NCI-H226 (cell line): ENCODE measurements at regions not wholly inside any gene's neighbourhood (a gene's known extent, or its start where the extent isn't known, plus 50 kb on each side); places are given as distances from the start of the nearest gene placed in this dataset.
A peak's percentile ranks its signal among the peaks of the same experiment; 100 is the strongest.
"Not testable (repeated sequence)": the region's sequence is repeated elsewhere in the genome, so short reads cannot be mapped to it uniquely, and the experiment has no call there.

ENCODE experiments used
- DNase-seq: peaks from one replicate; pipeline ENCODE4 v3.0.0-alpha.2; 2015

- DNase-seq, result no peak
Measured at GRCh38 chr1:79969886-79970285, 963.4 kb upstream of the ADGRL4 start.

DNA sequence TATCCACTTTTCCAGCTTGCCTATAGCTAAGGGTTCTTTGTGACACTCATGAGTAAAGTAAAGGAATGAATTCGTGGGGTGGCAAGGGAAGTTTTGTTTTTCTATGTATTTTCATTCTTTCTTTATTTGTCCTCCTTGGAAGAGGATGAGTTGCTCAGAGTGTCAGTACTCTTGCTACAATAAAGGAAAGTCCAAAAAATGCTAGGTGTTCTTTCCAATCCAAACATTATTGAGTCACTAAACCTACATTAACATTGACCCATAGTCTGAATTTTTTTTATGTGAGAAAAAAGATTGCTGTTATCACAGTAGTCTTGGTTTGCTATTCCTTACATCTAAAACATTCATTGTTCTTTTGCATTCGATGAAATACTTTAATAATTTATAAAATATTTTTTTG lies 959.9 kb upstream of the ADGRL4 start:
- DNase-seq, result no peak

DNA sequence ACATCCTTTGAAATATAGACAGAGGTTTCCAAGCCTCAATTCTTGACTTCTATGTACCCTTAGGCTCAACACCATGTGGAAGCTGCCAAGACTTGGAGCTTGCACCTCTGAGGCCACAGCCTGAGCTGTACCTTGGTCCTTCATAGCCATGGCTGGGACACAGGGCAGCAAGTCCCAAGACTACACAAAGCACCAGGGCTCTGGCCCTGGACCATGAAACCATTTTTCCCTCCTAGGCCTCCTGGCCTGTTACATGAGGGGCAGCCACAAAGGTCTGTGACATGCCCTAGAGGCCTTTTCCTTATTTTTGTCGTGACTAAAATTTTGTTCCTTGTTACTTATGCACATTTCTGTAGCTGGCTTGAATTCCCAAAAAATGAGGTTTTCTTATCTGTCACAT lies 953.1 kb upstream of the ADGRL4 start:
- DNase-seq, result no peak

- no peak for DNase-seq
Measured at GRCh38 chr1:79955966-79956365, 949.4 kb upstream of the ADGRL4 start.

GRCh38 chr1:79950511-79950910 lies 944.0 kb upstream of the ADGRL4 start:
- DNase-seq, result no peak

DNA sequence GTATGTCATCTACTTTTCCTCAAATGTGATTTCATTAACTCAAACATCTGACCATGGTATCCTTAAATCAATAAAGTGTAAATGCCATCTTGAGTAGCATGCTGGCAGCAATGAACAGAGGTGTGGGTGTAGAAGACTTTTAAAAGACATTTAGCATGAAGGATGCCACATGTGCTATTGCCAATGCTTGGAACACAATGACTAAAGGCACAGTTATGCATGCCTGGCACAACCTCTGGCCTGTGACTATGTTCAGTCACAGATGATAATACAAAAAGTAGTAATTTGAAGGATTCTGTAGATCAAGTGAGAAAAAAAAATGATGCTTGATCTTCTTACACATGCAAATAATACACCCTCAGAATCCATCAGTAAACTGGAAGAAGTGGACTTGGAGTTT lies 938.9 kb upstream of the ADGRL4 start:
- no peak for DNase-seq

GRCh38 chr1:79929356-79929755 lies 922.8 kb upstream of the ADGRL4 start:
- DNase-seq, result peak; percentile 65

- DNase-seq, result peak; percentile 8
Measured at GRCh38 chr1:79928901-79929300, 922.4 kb upstream of the ADGRL4 start.

GRCh38 chr1:79920960-79921669 lies 914.6 kb upstream of the ADGRL4 start:
- no peak for DNase-seq

- DNase-seq, result no peak
Measured at GRCh38 chr1:79914896-79915295, 908.4 kb upstream of the ADGRL4 start.

- DNase-seq, result no peak
Measured at GRCh38 chr1:79912813-79913212, 906.3 kb upstream of the ADGRL4 start.

DNA sequence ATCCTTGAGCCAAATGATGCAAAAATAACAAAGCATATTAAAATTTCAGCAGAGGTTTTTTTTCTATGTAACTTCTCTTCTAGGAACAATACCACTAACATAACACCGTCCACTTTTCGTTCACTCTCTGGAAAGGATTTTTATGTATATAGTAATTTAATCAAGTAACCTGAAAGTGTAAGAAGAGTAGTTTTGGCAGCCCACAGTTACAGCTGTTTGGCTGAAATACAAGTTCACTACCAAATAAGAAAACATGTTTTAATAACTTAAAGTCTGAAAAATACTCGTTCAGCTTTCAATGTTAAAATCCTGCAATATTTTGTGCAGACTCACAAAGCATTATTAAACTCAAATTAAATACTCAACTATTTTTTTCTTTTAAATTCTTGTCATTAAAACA lies 896.8 kb upstream of the ADGRL4 start:
- DNase-seq, result no peak

- DNase-seq, result no peak
Measured at GRCh38 chr1:79902418-79902817, 895.9 kb upstream of the ADGRL4 start.

DNA sequence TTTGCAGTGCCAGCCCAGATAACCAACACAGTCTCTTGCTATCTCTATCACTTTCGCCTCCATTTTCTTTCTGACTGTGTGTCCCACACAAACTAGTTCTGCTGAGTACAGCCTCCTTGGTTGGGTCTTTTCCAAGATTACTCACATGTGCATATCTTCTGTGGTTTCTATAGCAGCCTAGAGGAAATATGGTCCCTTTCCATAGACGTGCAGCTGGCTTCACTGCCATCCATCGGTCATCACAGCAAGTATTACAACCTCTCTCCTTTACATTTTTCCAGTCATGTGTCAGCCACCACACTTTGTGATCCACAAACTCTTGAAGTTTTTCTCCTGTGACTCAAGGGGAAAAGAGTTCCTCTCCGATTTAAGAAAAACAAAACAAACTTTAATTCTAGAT lies 893.4 kb upstream of the ADGRL4 start:
- DNase-seq, result peak; percentile 91

DNA sequence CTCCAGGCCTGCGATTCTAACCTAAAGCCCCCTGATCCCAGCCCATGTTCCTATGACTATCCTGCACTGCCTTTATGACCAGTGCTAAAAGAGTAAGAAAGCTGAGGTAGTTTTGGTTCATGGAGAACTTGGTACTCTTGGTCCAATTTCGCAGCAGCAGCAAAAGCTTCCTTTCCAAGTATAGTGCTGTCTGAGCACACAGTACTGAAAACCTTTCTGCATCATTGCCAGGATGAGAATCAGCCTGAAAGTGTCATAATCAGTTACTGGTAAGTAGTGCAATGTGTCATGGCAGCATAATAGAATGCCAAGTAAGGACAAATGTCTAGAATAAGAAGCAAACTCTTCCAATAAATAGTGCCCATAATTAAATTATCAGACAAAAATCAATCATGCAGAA lies 889.6 kb upstream of the ADGRL4 start:
- DNase-seq, result no peak

- DNase-seq, result no peak
Measured at GRCh38 chr1:79895573-79895972, 889.0 kb upstream of the ADGRL4 start.

DNA sequence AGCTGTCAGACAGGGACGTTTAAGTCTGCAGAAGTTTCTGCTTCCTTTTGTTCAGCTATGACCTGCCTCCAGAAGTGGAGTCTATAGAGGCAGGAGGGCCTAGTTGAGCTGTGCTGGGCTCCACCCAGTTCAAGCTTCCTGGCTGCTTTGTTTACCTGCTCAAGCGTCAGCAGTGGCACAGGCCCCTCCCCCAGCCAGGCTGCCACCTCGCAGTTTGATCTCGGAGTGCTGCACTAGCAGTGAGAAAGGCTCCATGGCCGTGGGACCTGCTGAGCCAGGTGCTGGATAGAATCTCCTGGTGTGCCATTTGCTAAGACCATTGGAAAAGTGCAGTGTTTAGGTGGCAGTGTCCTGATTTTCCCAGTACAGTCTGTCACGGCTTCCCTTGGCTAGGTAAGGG lies 887.6 kb upstream of the ADGRL4 start:
- DNase-seq, result not testable (repeated sequence)

DNA sequence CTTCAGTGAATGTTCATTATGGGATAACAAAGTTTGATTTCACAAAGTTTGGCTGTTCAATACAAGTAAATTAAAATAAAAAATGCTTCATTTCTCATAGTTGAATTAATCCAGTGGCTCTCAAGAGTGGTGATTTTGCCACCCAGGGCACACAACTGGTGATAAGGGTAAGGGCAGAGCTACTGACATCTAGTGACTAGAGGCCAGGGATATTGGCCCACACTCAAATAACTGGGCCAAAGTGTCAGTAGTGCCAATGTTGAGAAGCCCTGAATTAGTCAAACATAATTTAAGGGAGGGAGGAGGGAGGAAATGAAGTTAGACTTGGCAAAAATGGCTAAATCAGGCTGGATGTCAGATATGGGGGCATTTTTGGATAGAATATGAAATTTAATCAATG lies 880.5 kb upstream of the ADGRL4 start:
- no peak for DNase-seq

DNA sequence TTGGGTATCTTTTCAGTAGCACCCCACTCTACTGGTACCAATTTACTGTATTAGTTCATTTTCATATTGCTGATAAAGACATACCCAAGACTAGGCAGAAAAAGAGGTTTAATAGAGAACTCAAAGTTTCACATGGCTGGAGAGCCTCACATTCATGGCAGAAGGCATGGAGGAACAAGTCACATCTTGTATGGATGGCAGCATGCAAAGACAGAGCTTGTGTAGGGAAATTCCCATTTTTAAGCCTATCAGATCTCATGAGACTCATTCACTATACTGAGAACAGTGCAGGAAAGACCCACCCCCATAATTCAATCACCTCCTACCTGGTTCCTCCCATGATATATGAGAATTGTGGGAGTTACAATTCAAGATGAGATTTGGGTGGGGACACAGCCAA lies 878.6 kb upstream of the ADGRL4 start:
- no peak for DNase-seq

DNA sequence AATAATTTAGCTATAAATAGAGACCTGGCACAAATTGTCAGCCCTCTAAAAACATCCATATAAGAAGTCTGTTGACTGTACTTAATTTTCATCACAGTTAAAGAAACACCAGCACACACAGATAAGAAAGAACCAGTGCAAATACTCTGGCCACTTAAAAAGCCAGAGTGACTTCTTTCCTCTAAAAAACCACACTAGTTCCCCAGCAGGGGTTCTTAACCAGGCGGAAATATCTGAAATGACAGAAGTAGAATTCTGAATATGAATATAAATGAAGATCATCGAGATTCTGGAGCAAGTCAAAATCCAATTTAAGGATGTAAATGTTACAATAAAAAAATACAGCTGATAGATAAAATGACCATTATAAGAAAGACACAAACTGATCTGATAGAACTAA lies 870.6 kb upstream of the ADGRL4 start:
- DNase-seq, result no peak

DNA sequence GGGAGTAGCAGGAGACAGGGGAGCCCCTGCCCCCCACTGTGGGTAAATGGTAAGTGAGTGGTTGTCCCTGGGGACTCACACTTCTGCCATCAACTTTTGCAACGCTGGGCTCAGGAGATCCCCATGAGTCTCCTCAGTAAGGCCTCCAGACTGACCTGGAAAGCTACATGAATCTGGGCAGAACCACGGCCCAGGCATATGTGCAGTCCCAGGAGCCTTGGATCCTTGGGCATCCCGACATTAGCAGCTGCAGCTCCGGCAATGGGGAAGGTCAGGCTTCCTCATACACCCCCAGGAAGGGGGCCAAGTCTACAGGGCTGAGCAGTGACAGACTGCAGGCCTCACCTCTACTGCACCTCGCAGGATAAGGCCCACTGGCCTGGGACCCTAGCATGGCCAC lies 868.7 kb upstream of the ADGRL4 start:
- no peak for DNase-seq

GRCh38 chr1:79874289-79874688 lies 867.8 kb upstream of the ADGRL4 start:
- DNase-seq, result no peak

- DNase-seq, result peak; percentile 86
Measured at GRCh38 chr1:79859212-79859948, 852.9 kb upstream of the ADGRL4 start.

DNA sequence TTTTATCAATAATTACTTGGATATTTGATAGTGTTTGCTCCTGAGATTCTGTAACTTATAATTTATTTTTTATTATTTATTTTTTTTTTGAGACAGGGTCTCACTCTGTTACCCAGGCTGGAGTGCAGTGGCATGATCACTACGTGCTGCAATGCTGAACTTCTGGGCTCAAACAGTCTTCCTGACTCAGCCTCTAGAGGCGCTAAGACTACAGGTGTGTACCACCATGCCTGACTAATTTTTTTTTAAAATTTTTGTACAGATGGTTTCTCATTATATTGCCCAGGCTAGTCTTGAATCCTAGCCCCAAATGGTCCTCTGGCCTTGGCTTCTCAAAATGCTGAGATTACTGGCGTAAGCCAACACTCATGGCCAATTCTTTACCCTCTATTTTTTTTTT lies 845.5 kb upstream of the ADGRL4 start:
- no peak for DNase-seq

DNA sequence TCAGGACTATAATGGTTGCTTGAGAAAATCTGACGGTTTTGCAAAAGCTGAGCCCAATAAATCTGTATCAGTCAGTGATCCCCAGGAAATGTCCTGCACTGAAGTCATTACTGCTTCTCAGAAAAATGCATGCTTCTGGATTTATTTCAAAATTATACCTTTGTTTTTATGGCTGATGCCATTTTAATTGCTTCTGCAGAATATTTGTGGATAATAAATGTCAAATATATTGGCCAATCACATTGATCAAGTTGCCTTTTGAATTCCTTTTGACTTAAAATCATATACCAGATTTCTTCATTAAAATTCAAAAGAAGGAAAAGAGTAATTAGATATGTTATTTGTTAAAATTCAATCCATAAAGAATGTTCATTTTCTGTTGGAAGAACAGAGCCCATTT lies 842.9 kb upstream of the ADGRL4 start:
- no peak for DNase-seq
